ENCODE measurements at regions not wholly inside any gene's neighbourhood (a gene's known extent, or its start where the extent isn't known, plus 50 kb on each side); places are given as distances from the start of the nearest gene placed in this dataset.

DNA sequence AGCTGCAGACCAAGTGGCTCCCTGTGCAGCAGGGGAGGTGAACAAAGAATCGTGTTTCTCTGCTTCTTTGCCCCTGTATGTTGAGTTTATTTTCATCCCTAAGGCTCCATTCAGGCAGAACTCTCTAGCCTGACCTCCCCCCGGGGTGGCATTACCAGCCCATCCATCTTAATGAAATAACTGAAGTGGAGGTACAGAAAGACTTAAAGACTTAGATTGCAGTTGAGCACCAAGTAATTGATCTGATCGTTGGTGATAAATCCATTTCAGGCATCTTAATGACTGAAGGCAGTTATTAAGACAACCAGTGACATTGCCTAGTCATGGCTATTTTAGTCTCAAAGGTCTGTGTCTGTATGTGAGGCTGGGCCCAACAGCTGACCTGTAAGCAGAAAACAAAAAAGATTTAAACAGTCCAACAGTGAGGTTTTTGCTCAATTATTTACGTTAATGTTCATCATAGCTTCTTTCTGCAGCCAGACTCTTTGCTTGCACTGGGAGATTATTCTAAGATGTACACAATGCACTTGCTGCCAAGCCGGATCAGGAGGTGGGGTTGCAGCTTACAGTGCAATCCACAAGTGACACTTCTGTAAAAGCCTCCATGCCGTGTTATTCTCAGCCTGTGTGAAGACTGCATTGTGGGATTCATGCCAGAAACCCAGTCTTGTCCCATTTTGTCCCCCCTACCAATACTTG lies 363.0 kb upstream of the DUSP10 start:
- no peak for DNase-seq (ENCODE audit: low spot score)

DNA sequence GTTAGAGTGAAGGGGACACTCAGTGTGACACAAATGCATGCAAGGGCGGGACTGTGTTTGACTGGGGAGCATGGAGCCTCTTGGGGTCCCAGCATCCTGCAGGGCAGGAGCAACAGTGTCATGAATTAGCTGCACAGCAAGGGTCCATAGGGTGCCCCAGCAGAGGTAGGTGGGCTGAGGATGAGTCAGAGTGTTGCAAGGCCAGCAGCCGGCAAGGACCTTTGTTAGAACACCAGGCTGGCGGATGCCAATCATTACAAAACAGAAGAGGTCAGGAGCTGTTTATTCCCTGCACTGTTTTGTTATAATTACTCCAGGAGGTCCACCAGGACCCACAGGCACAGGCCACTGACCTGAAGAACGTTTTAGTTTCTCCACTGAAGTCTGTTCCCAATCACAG lies 362.2 kb upstream of the DUSP10 start:
- no peak for DNase-seq (ENCODE audit: low spot score)

DNA sequence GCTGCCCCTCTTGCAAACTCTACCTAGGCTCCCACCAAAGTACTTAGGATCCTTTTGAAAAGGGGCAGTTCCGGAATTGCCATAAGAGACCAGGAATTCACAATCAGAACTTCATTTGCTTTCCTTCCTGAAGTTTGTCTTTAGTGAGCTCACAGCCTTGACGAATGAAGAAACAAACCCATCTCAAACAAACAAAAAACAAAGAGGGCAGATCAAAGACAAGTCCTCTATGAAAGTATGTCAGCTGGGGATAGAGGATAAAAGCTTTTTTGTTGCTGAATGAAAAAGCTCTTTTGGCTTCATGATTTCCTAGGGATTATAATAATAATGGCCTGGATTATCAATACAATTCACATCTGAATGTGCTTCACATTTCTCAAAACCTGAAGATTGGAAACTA lies 357.9 kb upstream of the DUSP10 start:
- DNase-seq (ENCODE audit: low spot score) = no peak

DNA sequence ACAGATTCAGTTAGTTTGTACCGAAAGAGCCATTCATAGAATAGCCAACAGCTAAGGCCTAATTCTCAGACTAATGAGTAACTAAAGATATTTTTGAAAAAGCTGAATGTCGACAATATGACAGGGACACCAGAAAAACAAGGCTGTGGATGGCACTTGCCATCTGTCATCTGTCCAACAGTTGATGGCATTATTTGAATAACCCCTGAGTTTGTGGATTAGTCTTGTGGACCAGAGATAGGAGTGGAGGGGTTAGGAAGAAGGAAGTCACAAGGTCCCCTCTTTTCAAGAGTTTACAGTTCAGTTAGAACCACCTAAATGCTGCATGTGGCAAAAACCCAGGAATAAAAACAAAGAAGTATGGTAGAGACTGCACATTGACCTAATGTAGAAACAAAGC lies 356.5 kb upstream of the DUSP10 start:
- DNase-seq (ENCODE audit: low spot score) = no peak

DNA sequence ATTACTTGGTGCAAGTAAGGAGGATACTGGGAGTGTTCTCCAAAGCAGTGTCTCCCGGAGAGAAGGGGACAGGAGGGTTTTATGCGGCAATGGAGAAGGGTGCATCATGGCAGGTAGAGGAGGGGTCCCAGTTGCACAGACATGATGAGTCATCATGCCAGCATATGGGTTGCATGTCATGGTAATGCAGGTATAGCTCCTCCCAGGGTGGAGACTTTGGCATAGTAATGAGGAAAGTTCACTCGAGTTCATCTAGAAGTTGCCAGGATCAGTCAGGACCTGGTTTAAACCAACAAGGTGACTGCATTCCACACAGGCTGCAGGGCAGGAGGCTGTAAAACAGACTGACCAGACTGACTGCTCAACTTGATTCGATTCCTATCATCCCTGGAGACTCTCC lies 355.7 kb upstream of the DUSP10 start:
- DNase-seq (ENCODE audit: low spot score) = no peak

DNA sequence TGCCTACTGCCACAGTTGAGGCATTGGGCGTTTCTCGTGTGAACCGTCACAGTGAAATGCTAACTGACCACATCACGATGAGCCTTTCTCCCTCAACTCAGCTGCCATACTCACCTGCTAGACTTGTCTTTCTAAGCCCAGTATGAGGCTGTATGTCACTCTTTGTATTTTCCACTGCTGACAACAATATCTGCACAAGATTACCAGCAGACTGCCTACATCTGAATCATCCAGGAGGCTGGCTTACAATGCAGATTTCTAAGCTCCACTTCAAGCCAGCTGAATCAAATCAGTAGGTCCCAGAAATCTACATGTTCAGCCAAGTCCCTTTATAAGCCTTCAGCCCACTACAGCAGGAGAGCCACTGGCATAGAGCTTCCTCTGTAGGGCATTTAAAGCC lies 355.0 kb upstream of the DUSP10 start:
- peak; percentile 23 for DNase-seq (ENCODE audit: low spot score)

DNA sequence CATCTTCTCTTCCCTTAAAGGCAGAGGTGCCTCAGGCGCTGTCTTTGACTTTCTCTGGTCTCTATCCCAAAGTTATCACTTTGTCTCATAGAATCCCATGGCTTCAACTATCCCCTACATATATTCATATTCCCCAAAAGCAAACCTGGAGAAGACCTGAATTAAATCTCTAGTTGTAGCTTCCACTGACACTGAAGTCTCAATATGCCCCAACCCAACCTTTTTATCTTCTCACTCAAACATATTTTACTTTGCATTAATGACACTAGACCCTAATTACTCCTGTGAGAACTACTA lies 354.5 kb upstream of the DUSP10 start:
- no peak for DNase-seq (ENCODE audit: low spot score)

DNA sequence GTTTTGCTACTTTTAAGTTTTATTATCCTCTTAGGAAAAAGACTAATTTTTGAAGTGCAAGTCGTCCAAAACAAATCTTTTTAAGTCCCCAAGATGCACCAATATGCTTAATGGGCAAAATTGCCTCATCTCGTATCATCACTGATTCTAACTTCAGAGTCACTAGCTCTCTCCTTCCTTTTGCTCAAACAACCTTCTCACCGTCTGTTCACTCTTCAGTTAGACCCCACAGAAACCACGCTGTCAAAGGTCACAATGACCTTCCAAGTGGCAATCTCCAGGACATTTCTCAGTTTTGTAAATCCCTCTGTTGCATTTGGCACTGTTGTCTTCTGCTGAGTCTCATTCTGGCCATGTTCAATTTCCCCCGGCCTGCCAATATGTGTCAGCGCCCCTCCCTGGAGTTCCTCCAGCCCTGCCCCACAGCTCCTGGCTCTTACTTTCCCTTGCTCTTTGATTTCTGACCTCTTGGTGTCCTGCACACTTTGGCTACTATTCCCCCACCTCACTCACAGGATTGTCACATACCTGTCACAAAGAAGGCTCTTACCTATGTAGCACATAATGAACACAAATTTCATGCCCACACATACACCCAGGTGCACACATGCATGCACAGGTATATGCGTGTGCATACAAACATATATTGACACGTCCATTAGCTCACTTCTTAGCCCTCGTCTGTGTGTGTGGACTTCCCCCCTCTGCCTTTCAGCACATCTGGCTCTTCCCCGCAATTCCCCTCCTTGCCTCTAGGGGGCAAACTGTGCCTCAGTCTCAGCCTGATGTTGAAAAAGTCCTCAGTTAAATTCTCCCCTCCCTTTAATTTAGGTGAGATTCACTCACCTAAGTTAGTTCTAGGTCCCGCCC lies 354.0 kb upstream of the DUSP10 start:
- peak; percentile 37 for DNase-seq (ENCODE audit: low spot score)

DNA sequence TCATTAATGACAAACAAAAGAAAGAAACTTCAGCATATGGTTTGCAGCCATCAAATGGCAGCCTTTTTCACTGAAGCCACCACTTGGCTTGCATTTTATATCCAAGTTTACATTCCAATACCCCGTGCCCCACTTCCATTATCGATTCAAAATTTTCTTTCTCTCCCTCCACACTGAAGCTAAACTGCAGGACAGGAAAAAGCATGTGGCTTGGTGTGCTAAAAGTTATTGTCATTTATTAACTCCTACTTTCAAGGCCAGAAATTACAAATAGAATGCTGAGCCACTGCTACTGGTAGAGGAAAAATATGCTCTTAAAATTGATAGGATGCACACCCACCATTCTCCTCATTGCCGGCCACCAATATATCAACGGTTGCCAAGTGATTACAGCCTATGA lies 351.6 kb upstream of the DUSP10 start:
- no peak for DNase-seq (ENCODE audit: low spot score)

DNA sequence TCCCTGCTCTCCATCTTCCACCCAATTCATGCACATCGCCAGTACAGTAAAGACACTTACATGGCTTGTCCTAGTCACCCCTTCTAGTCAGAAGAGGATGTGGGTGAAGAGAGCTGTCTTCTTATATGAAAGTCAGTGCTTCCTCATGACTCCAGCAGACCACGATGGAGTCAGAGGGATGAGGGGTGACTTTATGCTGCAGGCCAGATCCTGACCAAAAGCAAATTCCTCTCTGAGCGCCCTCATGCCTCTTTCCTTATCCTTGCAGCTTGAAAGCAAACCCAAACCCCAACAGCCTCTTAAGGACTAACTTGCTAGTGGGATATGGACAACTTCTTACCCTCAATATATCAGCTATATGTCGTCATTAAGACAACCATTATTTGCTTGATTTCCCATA lies 348.2 kb upstream of the DUSP10 start:
- DNase-seq (ENCODE audit: low spot score) = peak; percentile 30

DNA sequence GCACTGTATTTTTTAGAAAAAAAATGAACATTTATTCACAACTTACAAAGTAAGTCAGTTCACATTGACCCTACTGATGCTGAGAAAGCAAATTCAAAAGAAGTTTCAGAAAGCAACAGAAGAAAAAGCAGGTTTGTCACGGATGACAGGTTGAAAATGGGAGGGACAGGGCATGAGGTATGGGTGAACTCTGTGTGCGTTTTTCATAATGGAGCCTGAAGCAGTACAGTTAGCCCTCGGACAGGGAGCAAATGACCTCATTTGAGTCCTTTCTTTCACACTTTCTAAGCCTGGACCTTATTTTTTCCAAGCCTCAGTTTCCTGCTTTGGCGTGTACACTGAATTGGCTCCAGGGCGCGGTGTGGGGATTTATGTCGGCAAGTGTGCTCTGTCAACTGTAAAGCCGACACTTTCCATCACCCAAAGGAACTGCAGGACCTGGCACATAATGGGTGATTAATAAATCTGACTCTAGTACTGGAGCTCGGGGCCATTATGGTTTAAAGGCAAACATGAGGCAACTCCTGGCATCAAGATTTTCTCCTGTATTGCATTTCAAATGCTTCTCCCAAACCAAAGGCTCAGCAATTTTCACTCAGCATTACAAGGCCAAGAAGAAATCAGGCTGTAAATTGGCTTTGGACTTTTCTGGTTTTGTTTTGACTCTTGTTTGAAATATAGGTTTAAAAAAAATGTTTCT lies 345.5 kb upstream of the DUSP10 start:
- DNase-seq (ENCODE audit: low spot score) = no peak

DNA sequence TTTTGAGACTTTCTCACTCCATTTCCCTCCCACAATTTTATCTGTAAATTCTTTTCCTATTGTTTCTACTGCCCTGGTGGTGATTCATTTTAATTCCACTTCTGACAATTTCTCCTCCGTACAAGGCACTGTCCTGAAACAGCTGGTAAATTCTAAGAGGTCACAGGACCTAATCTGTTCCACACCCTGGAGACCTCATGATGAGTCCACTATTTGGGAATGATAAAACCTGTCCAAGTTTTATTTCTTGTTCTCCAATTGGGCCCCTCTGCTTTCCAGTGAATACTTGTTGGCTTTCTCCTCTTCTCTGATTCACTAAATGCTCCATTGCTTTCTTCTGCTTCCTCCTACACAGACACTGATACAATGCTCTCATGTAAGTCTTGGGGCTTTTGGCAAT lies 343.1 kb upstream of the DUSP10 start:
- DNase-seq (ENCODE audit: low spot score) = peak; percentile 79

DNA sequence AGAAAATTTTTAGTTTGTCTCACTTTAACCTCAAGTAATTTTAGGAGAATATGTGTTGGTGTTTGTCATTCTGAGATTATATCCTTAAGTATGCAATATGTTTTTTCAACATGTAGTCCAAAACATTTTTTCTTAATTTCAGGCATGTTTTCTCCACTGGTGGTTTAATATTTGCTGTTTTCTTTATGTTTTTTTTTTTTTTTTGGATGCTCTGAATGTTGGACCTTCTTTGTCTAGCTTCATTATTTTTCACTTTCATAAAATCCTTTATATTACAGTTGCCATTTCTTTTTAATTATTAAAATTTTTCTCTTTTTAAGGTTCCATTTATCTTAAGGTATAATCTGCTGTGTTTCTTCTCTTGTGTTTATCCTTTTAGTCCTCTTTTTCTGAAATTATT lies 342.2 kb upstream of the DUSP10 start:
- DNase-seq (ENCODE audit: low spot score) = no peak

DNA sequence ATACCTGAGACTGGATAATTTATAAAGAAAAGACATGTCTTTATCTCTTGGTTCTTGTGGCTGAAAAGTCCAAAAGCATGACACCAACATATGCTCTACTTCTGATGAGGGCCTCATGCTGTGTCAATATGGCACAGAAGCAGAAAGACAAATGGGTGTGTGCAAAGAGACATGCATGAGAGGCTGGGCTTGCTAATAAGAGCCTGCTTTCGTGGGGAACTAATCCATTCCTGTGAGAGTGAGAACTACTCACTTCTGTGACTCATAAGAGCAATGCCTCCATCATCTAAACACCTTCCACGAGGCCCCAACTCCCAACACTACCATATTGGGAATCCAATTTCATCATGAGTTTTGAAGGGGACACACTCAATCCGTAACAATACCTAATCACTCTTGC lies 340.0 kb upstream of the DUSP10 start:
- no peak for DNase-seq (ENCODE audit: low spot score)

DNA sequence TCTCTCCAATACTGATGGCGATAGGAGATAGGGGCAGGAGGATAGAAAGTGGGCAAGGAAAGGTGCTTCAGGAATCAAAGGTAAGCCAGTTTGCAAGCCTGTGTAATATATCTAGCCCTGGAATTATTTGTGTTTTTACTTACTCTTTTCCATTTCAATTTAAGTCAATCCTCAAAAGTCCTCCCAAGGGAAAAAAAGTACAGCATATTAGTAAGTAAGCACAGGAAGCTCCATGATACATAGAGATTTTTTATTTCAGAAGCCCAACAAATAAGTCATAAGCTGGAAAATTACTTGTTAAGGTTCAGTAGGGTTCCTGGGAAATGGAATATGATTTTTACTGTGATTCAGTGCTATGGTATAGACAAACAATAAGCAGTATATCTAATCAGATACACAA lies 337.7 kb upstream of the DUSP10 start:
- no peak for DNase-seq (ENCODE audit: low spot score)

DNA sequence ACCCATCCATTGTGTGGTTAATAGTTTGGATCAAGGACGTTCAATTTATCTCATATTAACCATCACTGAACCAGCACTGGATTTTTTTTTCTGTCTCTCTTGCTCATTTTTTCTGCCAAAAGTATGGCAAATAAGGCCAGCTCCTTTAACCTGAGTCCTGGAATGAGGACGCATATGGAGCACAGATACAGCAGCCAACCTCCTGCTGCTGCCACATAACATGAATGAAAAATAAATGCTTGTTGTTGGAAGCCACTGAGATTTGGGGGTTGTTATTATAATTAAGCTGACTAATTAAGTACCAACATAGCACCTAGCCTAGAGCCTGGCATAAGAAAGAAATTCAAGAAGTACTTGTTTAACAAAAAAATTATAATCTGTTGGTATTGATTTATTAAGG lies 335.3 kb upstream of the DUSP10 start:
- DNase-seq (ENCODE audit: low spot score) = no peak

DNA sequence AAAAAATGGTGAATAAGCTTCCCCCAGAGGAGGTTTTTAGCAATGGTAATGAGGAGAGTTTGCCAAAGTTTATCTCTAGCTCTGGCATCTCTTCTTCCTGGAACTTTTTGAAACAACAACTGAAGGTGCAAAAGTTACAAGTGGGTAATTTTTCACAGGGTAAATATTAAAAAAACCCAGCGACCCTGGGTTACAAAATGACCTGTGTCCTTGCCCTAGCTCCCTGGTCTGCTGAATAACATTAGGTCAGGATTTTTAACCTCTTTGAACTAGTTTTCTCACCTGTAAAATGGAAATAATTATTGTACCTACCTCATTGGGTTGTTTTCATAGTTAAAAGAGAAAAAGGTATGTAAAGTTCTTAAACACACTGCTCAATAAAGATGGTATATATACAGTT lies 332.4 kb upstream of the DUSP10 start:
- no peak for DNase-seq (ENCODE audit: low spot score)

DNA sequence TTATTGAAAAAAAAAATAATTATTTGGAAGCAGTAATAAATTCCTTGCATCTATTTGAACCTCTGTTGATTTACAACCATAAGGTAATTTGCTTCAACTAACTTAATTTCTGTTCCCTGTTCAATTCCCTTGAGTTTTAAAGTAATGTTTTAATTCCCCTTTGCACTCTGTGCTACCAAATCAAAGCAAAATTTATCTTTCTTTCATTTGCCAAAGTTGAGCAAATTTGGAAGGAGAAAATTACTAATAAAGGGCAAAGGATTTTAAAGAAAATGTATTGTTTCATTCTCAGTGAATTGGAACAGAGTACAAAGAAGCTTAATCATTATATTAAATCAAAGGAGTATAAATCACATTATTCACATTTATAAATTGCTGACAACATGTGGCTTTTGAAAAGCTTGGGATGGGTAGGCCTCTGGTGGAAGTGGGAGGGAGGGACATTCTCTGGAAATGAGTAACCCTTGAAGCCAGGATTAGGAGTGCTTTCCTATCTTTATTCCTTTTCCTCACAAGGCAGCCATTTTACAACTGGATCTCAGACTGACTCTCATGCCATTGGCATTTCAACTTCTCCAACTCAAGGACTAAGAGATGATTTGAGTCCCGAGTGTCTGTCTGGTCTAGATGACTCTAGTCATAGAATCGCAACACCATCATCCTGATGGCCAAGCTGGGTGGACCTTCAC lies 331.6 kb upstream of the DUSP10 start:
- DNase-seq (ENCODE audit: low spot score) = peak; percentile 82

DNA sequence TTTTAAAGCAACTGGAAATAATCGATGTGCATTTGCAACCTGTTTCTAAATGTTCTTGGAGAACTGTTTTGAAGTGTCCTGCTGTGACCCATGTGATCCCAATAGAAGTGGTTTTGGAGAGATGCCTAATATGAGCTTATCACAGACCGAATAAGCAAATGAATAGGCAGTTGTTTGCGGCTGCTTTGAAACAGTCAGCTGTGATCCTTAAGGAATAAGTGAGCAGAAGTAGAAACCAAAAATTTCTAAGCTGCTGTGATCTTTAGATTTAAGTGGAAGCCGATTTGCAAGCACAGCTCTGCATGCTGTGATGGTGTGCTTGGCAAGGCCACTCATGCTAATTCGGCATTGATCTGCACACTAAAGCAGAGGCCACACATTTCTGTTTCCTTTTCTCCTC lies 329.5 kb upstream of the DUSP10 start:
- DNase-seq (ENCODE audit: low spot score) = no peak

DNA sequence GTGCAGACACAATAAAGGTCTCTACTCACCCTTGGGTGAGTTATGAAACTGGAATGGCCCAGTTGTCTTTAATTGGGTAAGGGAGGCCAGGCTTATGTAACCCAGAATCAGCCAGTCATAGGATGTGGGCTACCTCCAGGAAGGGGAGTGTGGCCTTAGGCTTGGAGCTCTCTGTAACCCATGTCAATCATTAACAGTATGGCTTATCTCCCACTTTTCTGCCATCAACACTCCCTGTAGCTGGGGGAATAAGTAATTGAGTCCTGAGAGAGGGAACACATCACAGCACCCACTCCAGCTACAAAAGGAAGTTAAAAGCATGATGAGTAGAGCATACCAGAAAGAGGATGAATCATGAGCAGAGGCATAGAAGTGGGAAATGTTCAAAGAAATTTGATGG lies 327.0 kb upstream of the DUSP10 start:
- DNase-seq (ENCODE audit: low spot score) = no peak

DNA sequence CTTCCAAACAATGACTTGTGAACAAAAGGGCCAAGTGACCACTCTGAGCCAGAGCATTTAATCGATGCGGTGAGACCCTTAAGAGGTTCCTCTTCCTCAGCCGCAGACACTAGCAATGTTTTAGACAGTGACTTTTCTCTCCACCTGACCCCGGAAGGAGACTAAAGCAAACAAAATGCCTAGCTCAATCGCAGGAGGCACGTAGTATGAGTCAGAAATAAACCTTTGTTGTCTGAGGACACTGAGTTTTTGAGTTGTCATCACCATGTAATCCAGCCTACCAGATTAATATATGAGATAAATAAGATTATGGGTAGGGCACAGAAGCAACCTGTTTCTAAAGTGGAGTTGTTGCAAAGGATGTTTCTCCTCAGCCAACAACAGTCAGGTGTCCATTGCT lies 326.2 kb upstream of the DUSP10 start:
- no peak for DNase-seq (ENCODE audit: low spot score)

DNA sequence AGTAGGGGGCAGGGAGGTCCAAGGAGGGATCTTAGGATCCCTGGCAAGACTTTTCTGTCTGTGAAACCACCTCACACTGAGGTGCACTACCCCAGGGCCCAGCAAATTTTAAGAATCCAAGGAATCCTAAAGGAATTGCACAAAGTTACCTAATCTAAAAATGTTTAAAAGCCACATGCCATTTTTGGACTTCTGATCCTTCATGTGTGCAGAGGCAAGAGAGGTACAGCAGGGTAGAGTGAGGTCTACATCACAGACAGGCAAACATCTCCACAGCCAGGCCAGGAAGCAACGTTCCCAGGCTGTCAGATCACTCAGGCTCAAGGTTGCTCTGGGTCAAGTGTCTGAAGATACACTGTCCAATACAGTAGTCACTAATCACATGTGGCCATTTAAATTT lies 324.6 kb upstream of the DUSP10 start:
- DNase-seq (ENCODE audit: low spot score) = no peak

DNA sequence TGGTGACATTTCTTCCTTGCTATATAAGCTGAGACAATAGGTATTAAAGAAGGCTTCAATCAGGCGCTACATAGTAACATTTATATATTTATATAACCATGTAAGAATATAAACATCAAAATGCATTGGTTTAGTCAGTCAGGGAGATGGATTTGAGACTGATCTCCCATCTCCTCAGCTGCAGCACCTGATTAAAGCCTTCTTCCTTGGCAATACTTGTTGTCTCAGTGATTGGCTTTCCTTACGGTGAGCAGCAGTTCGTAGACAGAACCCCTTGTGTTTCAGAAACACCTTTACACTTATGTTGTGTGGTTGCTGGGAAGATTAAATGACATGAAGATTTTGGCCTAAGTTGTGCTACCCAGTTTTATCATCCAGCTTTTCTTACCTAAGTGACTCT lies 323.3 kb upstream of the DUSP10 start:
- DNase-seq (ENCODE audit: low spot score) = no peak

Data from AG20443 (cell line).